ENCODE measurements at regions not wholly inside any gene's neighbourhood (a gene's known extent, or its start where the extent isn't known, plus 50 kb on each side); places are given as distances from the start of the nearest gene placed in this dataset.

GRCh38 chr16:87145181-87146176, 171.7 kb downstream of the C16orf95 start:
- TF ChIP-seq EZH2 (optimal IDR thresholded peaks at IDR 0.05; ENCODE audit: low read depth, low read length): no peak
- no peak for TF ChIP-seq CTCF (IDR thresholded peaks at IDR 0.05; ENCODE audit: low read length)
- no peak for TF ChIP-seq EZH2phosphoT487 (IDR thresholded peaks at IDR 0.05; ENCODE audit: low read length)
